ENCODE measurements at regions not wholly inside any gene's neighbourhood (a gene's known extent, or its start where the extent isn't known, plus 50 kb on each side); places are given as distances from the start of the nearest gene placed in this dataset.

DNA sequence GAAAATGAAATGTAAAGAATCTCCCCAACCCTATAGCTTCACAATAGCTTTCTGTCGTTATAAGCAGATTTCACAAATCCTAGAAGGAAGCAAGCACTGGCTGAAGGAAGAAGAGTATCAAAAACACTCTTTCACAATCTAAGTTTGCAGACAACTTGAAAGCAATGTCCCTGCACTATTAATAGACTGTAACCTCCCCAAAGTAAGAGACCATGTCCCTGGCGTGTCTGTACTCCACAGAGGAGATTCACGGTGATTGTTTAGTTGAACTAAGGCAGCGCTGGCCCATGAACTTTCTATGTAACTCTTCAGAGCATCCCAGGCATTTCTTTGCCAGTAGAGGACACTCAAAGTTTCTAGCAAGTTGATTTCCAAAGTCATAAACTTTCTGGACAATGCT lies 128.0 kb upstream of the HNRNPA3 start:
- TF ChIP-seq, protein P1, sequence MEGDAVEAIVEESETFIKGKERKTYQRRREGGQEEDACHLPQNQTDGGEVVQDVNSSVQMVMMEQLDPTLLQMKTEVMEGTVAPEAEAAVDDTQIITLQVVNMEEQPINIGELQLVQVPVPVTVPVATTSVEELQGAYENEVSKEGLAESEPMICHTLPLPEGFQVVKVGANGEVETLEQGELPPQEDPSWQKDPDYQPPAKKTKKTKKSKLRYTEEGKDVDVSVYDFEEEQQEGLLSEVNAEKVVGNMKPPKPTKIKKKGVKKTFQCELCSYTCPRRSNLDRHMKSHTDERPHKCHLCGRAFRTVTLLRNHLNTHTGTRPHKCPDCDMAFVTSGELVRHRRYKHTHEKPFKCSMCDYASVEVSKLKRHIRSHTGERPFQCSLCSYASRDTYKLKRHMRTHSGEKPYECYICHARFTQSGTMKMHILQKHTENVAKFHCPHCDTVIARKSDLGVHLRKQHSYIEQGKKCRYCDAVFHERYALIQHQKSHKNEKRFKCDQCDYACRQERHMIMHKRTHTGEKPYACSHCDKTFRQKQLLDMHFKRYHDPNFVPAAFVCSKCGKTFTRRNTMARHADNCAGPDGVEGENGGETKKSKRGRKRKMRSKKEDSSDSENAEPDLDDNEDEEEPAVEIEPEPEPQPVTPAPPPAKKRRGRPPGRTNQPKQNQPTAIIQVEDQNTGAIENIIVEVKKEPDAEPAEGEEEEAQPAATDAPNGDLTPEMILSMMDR (CRISPR knock-in tag; IDR thresholded peaks at IDR 0.05) = no peak
- TF ChIP-seq, protein P2, sequence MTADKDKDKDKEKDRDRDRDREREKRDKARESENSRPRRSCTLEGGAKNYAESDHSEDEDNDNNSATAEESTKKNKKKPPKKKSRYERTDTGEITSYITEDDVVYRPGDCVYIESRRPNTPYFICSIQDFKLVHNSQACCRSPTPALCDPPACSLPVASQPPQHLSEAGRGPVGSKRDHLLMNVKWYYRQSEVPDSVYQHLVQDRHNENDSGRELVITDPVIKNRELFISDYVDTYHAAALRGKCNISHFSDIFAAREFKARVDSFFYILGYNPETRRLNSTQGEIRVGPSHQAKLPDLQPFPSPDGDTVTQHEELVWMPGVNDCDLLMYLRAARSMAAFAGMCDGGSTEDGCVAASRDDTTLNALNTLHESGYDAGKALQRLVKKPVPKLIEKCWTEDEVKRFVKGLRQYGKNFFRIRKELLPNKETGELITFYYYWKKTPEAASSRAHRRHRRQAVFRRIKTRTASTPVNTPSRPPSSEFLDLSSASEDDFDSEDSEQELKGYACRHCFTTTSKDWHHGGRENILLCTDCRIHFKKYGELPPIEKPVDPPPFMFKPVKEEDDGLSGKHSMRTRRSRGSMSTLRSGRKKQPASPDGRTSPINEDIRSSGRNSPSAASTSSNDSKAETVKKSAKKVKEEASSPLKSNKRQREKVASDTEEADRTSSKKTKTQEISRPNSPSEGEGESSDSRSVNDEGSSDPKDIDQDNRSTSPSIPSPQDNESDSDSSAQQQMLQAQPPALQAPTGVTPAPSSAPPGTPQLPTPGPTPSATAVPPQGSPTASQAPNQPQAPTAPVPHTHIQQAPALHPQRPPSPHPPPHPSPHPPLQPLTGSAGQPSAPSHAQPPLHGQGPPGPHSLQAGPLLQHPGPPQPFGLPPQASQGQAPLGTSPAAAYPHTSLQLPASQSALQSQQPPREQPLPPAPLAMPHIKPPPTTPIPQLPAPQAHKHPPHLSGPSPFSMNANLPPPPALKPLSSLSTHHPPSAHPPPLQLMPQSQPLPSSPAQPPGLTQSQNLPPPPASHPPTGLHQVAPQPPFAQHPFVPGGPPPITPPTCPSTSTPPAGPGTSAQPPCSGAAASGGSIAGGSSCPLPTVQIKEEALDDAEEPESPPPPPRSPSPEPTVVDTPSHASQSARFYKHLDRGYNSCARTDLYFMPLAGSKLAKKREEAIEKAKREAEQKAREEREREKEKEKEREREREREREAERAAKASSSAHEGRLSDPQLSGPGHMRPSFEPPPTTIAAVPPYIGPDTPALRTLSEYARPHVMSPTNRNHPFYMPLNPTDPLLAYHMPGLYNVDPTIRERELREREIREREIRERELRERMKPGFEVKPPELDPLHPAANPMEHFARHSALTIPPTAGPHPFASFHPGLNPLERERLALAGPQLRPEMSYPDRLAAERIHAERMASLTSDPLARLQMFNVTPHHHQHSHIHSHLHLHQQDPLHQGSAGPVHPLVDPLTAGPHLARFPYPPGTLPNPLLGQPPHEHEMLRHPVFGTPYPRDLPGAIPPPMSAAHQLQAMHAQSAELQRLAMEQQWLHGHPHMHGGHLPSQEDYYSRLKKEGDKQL (CRISPR knock-in tag; IDR thresholded peaks at IDR 0.05; ENCODE audit: low read depth) = no peak
- TF ChIP-seq CEBPB (IDR thresholded peaks at IDR 0.05; ENCODE audit: borderline replicate concordance, low read depth, low read length) = no peak
- no peak for TF ChIP-seq TBP (CRISPR knock-in tag; IDR thresholded peaks at IDR 0.05)
- TF ChIP-seq RAD21 (CRISPR knock-in tag; IDR thresholded peaks at IDR 0.05) = no peak
- TF ChIP-seq MAF1 (CRISPR knock-in tag; IDR thresholded peaks at IDR 0.05; ENCODE audit: borderline replicate concordance) = no peak
- TF ChIP-seq, protein P3, sequence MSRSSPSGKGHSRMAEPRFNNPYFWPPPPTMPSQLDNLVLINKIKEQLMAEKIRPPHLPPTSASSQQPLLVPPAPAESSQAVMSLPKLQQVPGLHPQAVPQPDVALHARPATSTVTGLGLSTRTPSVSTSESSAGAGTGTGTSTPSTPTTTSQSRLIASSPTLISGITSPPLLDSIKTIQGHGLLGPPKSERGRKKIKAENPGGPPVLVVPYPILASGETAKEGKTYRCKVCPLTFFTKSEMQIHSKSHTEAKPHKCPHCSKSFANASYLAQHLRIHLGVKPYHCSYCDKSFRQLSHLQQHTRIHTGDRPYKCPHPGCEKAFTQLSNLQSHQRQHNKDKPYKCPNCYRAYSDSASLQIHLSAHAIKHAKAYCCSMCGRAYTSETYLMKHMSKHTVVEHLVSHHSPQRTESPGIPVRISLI (CRISPR knock-in tag; IDR thresholded peaks at IDR 0.05; ENCODE audit: borderline replicate concordance) = no peak
- no peak for TF ChIP-seq KDM5A (IDR thresholded peaks at IDR 0.05; ENCODE audit: borderline replicate concordance, low read length)
- TF ChIP-seq ZNF672 (CRISPR knock-in tag; IDR thresholded peaks at IDR 0.05) = no peak

Data from HepG2 (cell line).